ENCODE measurements at regions not wholly inside any gene's neighbourhood (a gene's known extent, or its start where the extent isn't known, plus 50 kb on each side); places are given as distances from the start of the nearest gene placed in this dataset.
"Not testable (repeated sequence)": the region's sequence is repeated elsewhere in the genome, so short reads cannot be mapped to it uniquely, and the experiment has no call there.

GRCh38 chr1:196030455-196030854 is 577.8 kb downstream of the KCNT2 start:
- Mint-ChIP-seq H3K4me3 (no peak overlapping the region), H3K4me1 (ENCODE audit: low read depth) (no peaks in the 10 kb centered on the region), H3K27me3 (ENCODE audit: low read depth) (no peaks in the 10 kb centered on the region), H3K36me3 (ENCODE audit: low read depth) (no peaks in the 10 kb centered on the region), H3K9me3 (ENCODE audit: insufficient read depth) (no peaks in the 10 kb centered on the region), H3K27ac (no peak overlapping the region)
- DNase-seq (no peak), ATAC-seq (no peak)
- POLR2A ChIA-PET, result no interaction called here
- CTCF ChIA-PET, result no interaction called here

GRCh38 chr1:196029410-196029809 is 578.8 kb downstream of the KCNT2 start:
- Mint-ChIP-seq H3K4me1 (ENCODE audit: low read depth) (no peaks in the 10 kb centered on the region), H3K9me3 (ENCODE audit: insufficient read depth) (no peaks in the 10 kb centered on the region), H3K27me3 (ENCODE audit: low read depth) (no peaks in the 10 kb centered on the region), H3K27ac (no peak overlapping the region), H3K4me3 (no peak overlapping the region), H3K36me3 (ENCODE audit: low read depth) (no peaks in the 10 kb centered on the region)
- ChIA-PET POLR2A (no interaction called here), CTCF (no interaction called here)
- DNase-seq, result no peak
- ATAC-seq, result no peak

GRCh38 chr1:196027127-196027526 is 581.1 kb downstream of the KCNT2 start:
- H3K27ac Mint-ChIP-seq, result no peak overlapping the region
- DNase-seq (no peak), ATAC-seq (no peak)
- no peaks in the 10 kb centered on the region for H3K9me3 Mint-ChIP-seq (ENCODE audit: insufficient read depth)
- ChIA-PET POLR2A (no interaction called here), CTCF (no interaction called here)
- H3K4me3 Mint-ChIP-seq, result no peak overlapping the region
- H3K4me1 Mint-ChIP-seq (ENCODE audit: low read depth), result no peaks in the 10 kb centered on the region
- H3K36me3 Mint-ChIP-seq (ENCODE audit: low read depth), result no peaks in the 10 kb centered on the region
- no peaks in the 10 kb centered on the region for H3K27me3 Mint-ChIP-seq (ENCODE audit: low read depth)

DNA sequence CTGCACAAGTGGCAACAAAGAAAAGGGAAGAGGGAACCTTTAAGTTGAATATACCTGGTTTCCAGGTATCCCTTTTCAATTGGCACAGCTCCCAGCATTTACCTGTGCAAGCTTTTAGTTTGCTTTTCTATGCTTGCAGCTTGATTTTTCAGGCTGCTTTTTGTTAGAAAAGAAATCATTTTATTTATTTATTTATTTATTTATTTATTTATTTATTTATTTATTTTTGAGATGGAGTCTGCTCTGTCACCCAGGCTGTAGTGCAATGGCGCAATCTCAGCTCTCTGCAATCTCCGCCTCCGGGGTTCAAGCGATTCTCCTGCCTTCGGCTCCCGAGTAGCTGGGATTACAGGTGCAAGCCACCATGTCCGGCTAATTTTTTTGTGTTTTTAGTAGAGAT is 587.1 kb downstream of the KCNT2 start:
- POLR2A ChIA-PET; H3K4me3 Mint-ChIP-seq; H3K27me3 Mint-ChIP-seq (ENCODE audit: low read depth); H3K9me3 Mint-ChIP-seq (ENCODE audit: insufficient read depth); ATAC-seq; H3K36me3 Mint-ChIP-seq (ENCODE audit: low read depth); CTCF ChIA-PET; H3K27ac Mint-ChIP-seq; DNase-seq; H3K4me1 Mint-ChIP-seq (ENCODE audit: low read depth): not testable (repeated sequence)

DNA sequence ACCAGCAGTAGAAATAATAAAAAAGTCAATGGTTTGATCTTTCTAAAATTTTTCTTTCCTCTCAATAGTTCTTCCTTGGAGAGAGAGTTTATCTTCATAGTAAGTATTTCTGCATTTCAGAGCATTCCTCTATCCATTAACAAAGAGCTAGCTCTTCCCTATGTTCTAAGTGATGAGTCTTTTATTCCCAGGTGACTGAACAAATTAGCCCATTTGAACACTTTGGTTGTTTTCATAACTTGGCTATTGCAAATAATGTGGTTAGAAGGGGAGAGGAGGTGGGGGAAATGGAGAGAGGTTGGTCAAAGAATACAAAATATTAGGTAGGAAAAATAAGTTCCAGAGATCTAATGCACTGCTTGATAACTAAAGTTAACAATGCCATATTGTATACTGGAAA is 598.9 kb downstream of the KCNT2 start:
- CTCF ChIA-PET, result no interaction called here

DNA sequence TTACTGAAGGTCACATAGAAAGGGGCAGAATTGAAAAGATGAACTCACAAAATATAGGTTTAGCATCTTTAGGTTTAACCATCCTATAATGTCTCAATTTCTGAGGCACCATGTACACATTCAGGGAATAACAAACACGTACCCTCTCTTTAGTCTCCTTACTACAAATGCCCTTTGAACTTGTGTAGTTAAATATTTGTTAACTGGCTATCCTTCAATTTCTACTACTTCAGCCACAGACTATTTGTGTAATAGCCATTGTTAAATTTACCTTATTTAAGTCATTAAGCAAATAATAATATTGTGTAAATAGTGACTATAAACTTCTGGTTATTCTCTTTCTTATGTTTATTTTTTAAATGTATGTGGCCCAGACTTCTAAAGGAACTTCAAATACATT is 600.5 kb downstream of the KCNT2 start:
- Mint-ChIP-seq H3K4me3 (no peak overlapping the region), H3K27me3 (ENCODE audit: low read depth) (no peaks in the 10 kb centered on the region), H3K27ac (no peak overlapping the region), H3K4me1 (ENCODE audit: low read depth) (no peaks in the 10 kb centered on the region), H3K9me3 (ENCODE audit: insufficient read depth) (no peaks in the 10 kb centered on the region), H3K36me3 (ENCODE audit: low read depth) (no peaks in the 10 kb centered on the region)
- DNase-seq, result no peak
- CTCF ChIA-PET, result no interaction called here
- no peak for ATAC-seq
- POLR2A ChIA-PET, result no interaction called here

More for the DNA sequence above, 598.9 kb downstream of the KCNT2 start:
- DNase-seq, result no peak
- no peaks in the 10 kb centered on the region for H3K4me1 Mint-ChIP-seq (ENCODE audit: low read depth)
- no peak overlapping the region for H3K4me3 Mint-ChIP-seq
- H3K36me3 Mint-ChIP-seq (ENCODE audit: low read depth), result no peaks in the 10 kb centered on the region
- no peak overlapping the region for H3K27ac Mint-ChIP-seq
- no peaks in the 10 kb centered on the region for H3K9me3 Mint-ChIP-seq (ENCODE audit: insufficient read depth)
- no peaks in the 10 kb centered on the region for H3K27me3 Mint-ChIP-seq (ENCODE audit: low read depth)
- ATAC-seq, result no peak
- POLR2A ChIA-PET, result no interaction called here

GRCh38 chr1:196005426-196005825 is 602.8 kb downstream of the KCNT2 start:
- POLR2A ChIA-PET, result no interaction called here
- no peaks in the 10 kb centered on the region for H3K4me1 Mint-ChIP-seq (ENCODE audit: low read depth)
- H3K36me3 Mint-ChIP-seq (ENCODE audit: low read depth), result no peaks in the 10 kb centered on the region
- H3K9me3 Mint-ChIP-seq (ENCODE audit: insufficient read depth), result no peaks in the 10 kb centered on the region
- no peak overlapping the region for H3K27ac Mint-ChIP-seq
- H3K4me3 Mint-ChIP-seq, result no peak overlapping the region
- CTCF ChIA-PET, result no interaction called here
- DNase-seq (no peak), ATAC-seq (no peak)
- no peaks in the 10 kb centered on the region for H3K27me3 Mint-ChIP-seq (ENCODE audit: low read depth)

GRCh38 chr1:196004388-196004787 is 603.9 kb downstream of the KCNT2 start:
- H3K9me3 Mint-ChIP-seq (ENCODE audit: insufficient read depth); H3K27me3 Mint-ChIP-seq (ENCODE audit: low read depth); DNase-seq; H3K27ac Mint-ChIP-seq; H3K4me1 Mint-ChIP-seq (ENCODE audit: low read depth); ATAC-seq; CTCF ChIA-PET; H3K36me3 Mint-ChIP-seq (ENCODE audit: low read depth); H3K4me3 Mint-ChIP-seq; POLR2A ChIA-PET: not testable (repeated sequence)

DNA sequence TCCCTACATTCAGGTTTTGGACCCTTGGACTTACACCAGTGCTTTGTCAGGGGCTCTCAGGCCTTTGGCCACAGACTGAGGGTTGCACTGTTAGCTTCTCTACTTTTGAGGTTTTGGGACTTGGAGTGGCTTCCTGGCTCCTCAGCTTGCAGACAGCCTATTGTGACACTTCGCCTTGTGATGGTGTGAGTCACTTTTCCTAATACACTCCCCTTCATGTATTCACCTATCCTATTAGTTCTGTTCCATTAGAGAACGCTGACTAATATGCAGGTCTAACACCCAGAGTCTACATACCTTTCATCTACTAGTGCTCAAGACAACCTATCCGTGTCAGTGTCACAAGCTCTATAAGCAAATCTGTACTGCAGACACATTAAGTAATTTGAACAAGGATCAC is 605.3 kb downstream of the KCNT2 start:
- Mint-ChIP-seq H3K4me1 (ENCODE audit: low read depth) (no peaks in the 10 kb centered on the region), H3K27me3 (ENCODE audit: low read depth) (no peaks in the 10 kb centered on the region), H3K27ac (no peak overlapping the region), H3K4me3 (no peak overlapping the region), H3K36me3 (ENCODE audit: low read depth) (no peaks in the 10 kb centered on the region), H3K9me3 (ENCODE audit: insufficient read depth) (no peaks in the 10 kb centered on the region)
- DNase-seq (no peak), ATAC-seq (no peak)
- ChIA-PET CTCF (no interaction called here), POLR2A (no interaction called here)

DNA sequence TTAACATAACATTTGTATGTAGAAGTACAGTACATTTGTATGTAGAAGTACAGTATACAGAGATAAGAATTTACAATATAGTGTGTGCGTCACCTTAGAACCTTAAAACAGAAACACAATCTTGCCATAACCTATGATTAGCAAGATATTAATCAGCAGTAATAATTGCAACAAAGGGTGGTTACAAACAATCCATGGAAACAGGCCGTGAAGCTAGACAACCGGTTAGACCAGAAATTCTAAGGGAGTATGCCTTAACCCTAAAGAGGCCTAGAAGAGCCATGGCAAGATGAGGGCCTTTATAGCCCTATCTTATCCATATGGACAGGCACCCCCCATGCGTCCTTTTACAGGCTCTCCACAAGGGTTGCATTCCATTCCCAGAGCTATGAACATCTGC is 605.9 kb downstream of the KCNT2 start:
- ATAC-seq; H3K4me1 Mint-ChIP-seq (ENCODE audit: low read depth); H3K9me3 Mint-ChIP-seq (ENCODE audit: insufficient read depth); CTCF ChIA-PET; POLR2A ChIA-PET; DNase-seq; H3K4me3 Mint-ChIP-seq; H3K36me3 Mint-ChIP-seq (ENCODE audit: low read depth); H3K27ac Mint-ChIP-seq; H3K27me3 Mint-ChIP-seq (ENCODE audit: low read depth): not testable (repeated sequence)

GRCh38 chr1:196001188-196001587 is 607.1 kb downstream of the KCNT2 start:
- H3K27ac Mint-ChIP-seq, result no peak overlapping the region
- ChIA-PET CTCF (no interaction called here), POLR2A (no interaction called here)
- no peaks in the 10 kb centered on the region for H3K36me3 Mint-ChIP-seq (ENCODE audit: low read depth)
- no peaks in the 10 kb centered on the region for H3K9me3 Mint-ChIP-seq (ENCODE audit: insufficient read depth)
- H3K4me3 Mint-ChIP-seq, result no peak overlapping the region
- no peaks in the 10 kb centered on the region for H3K27me3 Mint-ChIP-seq (ENCODE audit: low read depth)
- ATAC-seq (no peak), DNase-seq (no peak)
- H3K4me1 Mint-ChIP-seq (ENCODE audit: low read depth), result no peaks in the 10 kb centered on the region

DNA sequence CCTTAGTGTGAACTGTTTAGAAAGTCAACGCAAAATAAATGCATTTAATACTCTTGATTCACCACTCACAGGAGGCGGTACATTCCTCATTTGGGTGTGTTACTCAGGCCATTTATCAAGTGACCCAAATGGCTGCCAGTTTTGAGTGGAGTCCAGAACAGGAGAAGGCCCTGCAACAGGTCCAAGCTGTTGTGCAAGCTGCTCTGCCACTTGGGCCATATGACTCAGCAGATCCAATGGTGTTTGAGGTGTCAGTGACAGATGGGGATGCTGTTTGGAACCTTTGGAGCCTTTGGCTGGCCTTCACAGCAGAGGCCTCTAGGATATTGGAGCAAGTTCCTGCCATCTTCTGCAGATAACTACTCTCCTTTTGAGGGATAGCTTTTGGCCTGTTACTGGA is 609.2 kb downstream of the KCNT2 start:
- Mint-ChIP-seq H3K27ac (no peak overlapping the region), H3K9me3 (ENCODE audit: insufficient read depth) (no peaks in the 10 kb centered on the region), H3K36me3 (ENCODE audit: low read depth) (no peaks in the 10 kb centered on the region), H3K4me3 (no peak overlapping the region), H3K27me3 (ENCODE audit: low read depth) (no peaks in the 10 kb centered on the region), H3K4me1 (ENCODE audit: low read depth) (no peaks in the 10 kb centered on the region)
- ChIA-PET CTCF (no interaction called here), POLR2A (no interaction called here)
- ATAC-seq, result no peak
- no peak for DNase-seq

GRCh38 chr1:195981448-195982139 is 626.6 kb downstream of the KCNT2 start:
- H3K4me3 Mint-ChIP-seq, result no peak overlapping the region
- no peak for ATAC-seq
- no peak overlapping the region for H3K27ac Mint-ChIP-seq
- H3K4me1 Mint-ChIP-seq (ENCODE audit: low read depth), result no peaks in the 10 kb centered on the region
- ChIA-PET CTCF (interaction anchor here (0.6 kb wide), 1 partner anchor 47 kb away, joined by 3 read pairs; no protein-coding TSS in a partner anchor), POLR2A (no interaction called here)
- no peaks in the 10 kb centered on the region for H3K9me3 Mint-ChIP-seq (ENCODE audit: insufficient read depth)
- H3K36me3 Mint-ChIP-seq (ENCODE audit: low read depth), result no peaks in the 10 kb centered on the region
- DNase-seq, result no peak
- no peaks in the 10 kb centered on the region for H3K27me3 Mint-ChIP-seq (ENCODE audit: low read depth)
